Left lung (tissue), 4 donors: ENCODE measurements at regions not wholly inside any gene's neighbourhood (a gene's known extent, or its start where the extent isn't known, plus 50 kb on each side); places are given as distances from the start of the nearest gene placed in this dataset.

Experiments
- ATAC-seq: fragments of 200-7000 bp; cut with Tn5 transposase; one replicate; pipeline ENCODE4 v1.9.1; 2020; ENCODE audit warnings: moderate library complexity
- DNase-seq, 4 donors: peaks; one replicate each; pipeline ENCODE4 v3.0.0-alpha.2; 2013 to 2020
- H3K27ac ChIP-seq, 2 donors: fragments of 200-600 bp; sonication (generic) in 1 of 2; one replicate each; pipeline versions ENCODE4 v1.5.0 to v1.8.0; 2020 to 2021
- H3K27me3 ChIP-seq, 2 donors: fragments of 200-600 bp; sonication (generic) in 1 of 2; one replicate each; pipeline versions ENCODE4 v1.5.0 to v1.8.0; 2020 to 2021
- H3K36me3 ChIP-seq, 2 donors: fragments of 200-600 bp; sonication (generic) in 1 of 2; one replicate each; pipeline versions ENCODE4 v1.5.0 to v1.8.0; 2020 to 2021
- H3K4me1 ChIP-seq, 2 donors: fragments of 200-600 bp; one replicate each; pipeline ENCODE4 v1.8.0; 2021
- H3K4me3 ChIP-seq, 2 donors: fragments of 200-600 bp; sonication (generic) in 1 of 2; one replicate each; pipeline versions ENCODE4 v1.5.0 to v1.8.0; 2020 to 2021; ENCODE audit warnings: mild to moderate bottlenecking in 1 of 2
- H3K9me3 ChIP-seq, 2 donors: fragments of 200-600 bp; sonication (generic) in 1 of 2; one replicate each; pipeline versions ENCODE4 v1.5.0 to v1.8.0; 2020 to 2021
- CTCF ChIP-seq, 2 donors: fragments of 200-600 bp; sonication (generic) in 1 of 2; IDR thresholded peaks; one replicate each; pipeline versions ENCODE4 v1.5.0 to v1.8.0; 2021; ENCODE audit warnings: antibody characterized with exemption in 2 of 2
- intact Hi-C, 2 donors: fragments of 100-400 bp; cut with DNase I; formaldehyde crosslinking; loops; one replicate each; pipeline versions ENCODE4 v1.11.2 to v1.14.2; 2022
- donor health status: DM: no; HTN: yes; CAD: no.
- donor health status: DM: no; HTN: no; CAD: no.

GRCh38 chr4:187575706-187576105 is 419.9 kb upstream of the ZFP42 start:
- Histone ChIP-seq H3K36me3 (no peaks in the 10 kb centered on the region), H3K27me3 (no peaks in the 10 kb centered on the region), H3K4me3 (no peak overlapping the region), H3K9me3 (no peaks in the 10 kb centered on the region), H3K27ac (no peak overlapping the region), H3K4me1 (no peaks in the 10 kb centered on the region)
- DNase-seq (no peak), ATAC-seq (no peak)
- no peak for TF ChIP-seq CTCF (IDR thresholded peaks at IDR 0.05)
- intact Hi-C loops = no loop called here

- Histone ChIP-seq H3K4me1 (no peaks in the 10 kb centered on the region), H3K4me3 (no peak overlapping the region), H3K36me3 (no peaks in the 10 kb centered on the region), H3K27ac (no peak overlapping the region), H3K27me3 (no peaks in the 10 kb centered on the region), H3K9me3 (no peaks in the 10 kb centered on the region)
- no peak for TF ChIP-seq CTCF (IDR thresholded peaks at IDR 0.05)
- no peak for ATAC-seq
- intact Hi-C loops = no loop called here
- peak in 1 of 4 donors; percentile 2 for DNase-seq
Measured at GRCh38 chr4:187576751-187577150, 418.8 kb upstream of the ZFP42 start.

- H3K4me3 ChIP-seq = no peak overlapping the region
- H3K9me3 ChIP-seq = no peaks in the 10 kb centered on the region
- no peaks in the 10 kb centered on the region for H3K36me3 ChIP-seq
- no peak overlapping the region for H3K27ac ChIP-seq
- ATAC-seq (no peak), DNase-seq (no peak)
- no peak for TF ChIP-seq CTCF (IDR thresholded peaks at IDR 0.05)
- H3K4me1 ChIP-seq = no peaks in the 10 kb centered on the region
- H3K27me3 ChIP-seq = no peaks in the 10 kb centered on the region
- intact Hi-C loops = no loop called here
Measured at GRCh38 chr4:187577941-187578480, 417.6 kb upstream of the ZFP42 start.

GRCh38 chr4:187586892-187587291 is 408.7 kb upstream of the ZFP42 start:
- TF ChIP-seq CTCF (IDR thresholded peaks at IDR 0.05) = no peak
- H3K9me3 ChIP-seq = no peaks in the 10 kb centered on the region
- ATAC-seq = no peak

GRCh38 chr4:187598196-187598595 is 397.4 kb upstream of the ZFP42 start:
- no peak for ATAC-seq
- intact Hi-C loops = no loop called here
- Histone ChIP-seq H3K4me1 (peaks cover 0 to 6% of the 10 kb centered on the region in 2 donors), H3K27me3 (no peaks in the 10 kb centered on the region), H3K4me3 (no peak overlapping the region), H3K27ac (no peak overlapping the region), H3K9me3 (no peaks in the 10 kb centered on the region), H3K36me3 (no peaks in the 10 kb centered on the region)
- TF ChIP-seq CTCF (IDR thresholded peaks at IDR 0.05) = no peak
- DNase-seq = no peak

More at GRCh38 chr4:187586892-187587291, 408.7 kb upstream of the ZFP42 start:
- H3K36me3 ChIP-seq = no peaks in the 10 kb centered on the region
- no peaks in the 10 kb centered on the region for H3K27me3 ChIP-seq
- H3K27ac ChIP-seq = no peak overlapping the region
- intact Hi-C loops = no loop called here
- H3K4me1 ChIP-seq = no peaks in the 10 kb centered on the region
- no peak overlapping the region for H3K4me3 ChIP-seq
- no peak for DNase-seq
